Ovary (tissue), 3 donors: ENCODE measurements at regions not wholly inside any gene's neighbourhood (a gene's known extent, or its start where the extent isn't known, plus 50 kb on each side); places are given as distances from the start of the nearest gene placed in this dataset.

Source experiments
- CTCF ChIP-seq, 3 donors: fragments of 450-650 bp in 2 of 3; fragments of 200-600 bp in 1 of 3; IDR thresholded peaks; one replicate each; pipeline versions ENCODE4 v1.5.1 to v1.8.0; 2016 to 2022; ENCODE audit warnings: antibody characterized with exemption in 3 of 3, mild to moderate bottlenecking in 1 of 3
- EP300 ChIP-seq: sonication (generic); formaldehyde crosslinking; IDR thresholded peaks from one replicate; pipeline ENCODE4 v1.6.1; 2017; ENCODE audit warnings: antibody characterized with exemption
- POLR2A ChIP-seq: fragments of 450-650 bp; IDR thresholded peaks from one replicate; pipeline ENCODE4 v1.6.1; 2017; ENCODE audit warnings: antibody characterized with exemption, mild to moderate bottlenecking, moderate library complexity
- donor health status: DM: no; HTN: no; CAD: no.

- TF ChIP-seq CTCF (IDR thresholded peaks at IDR 0.05) (no peak), POLR2A (no peak), EP300 (no peak)
Observed at GRCh38 chr20:22308934-22309333, 275.4 kb downstream of the FOXA2 start.
